Glomerular endothelial cell (primary cell): ENCODE measurements at regions not wholly inside any gene's neighbourhood (a gene's known extent, or its start where the extent isn't known, plus 50 kb on each side); places are given as distances from the start of the nearest gene placed in this dataset.

ENCODE experiments used
- DNase-seq: peaks from one replicate; pipeline ENCODE4 v3.0.0-alpha.2; 2011; ENCODE audit warnings: low read depth, low spot score; ENCODE audit errors: extremely low read depth

DNA sequence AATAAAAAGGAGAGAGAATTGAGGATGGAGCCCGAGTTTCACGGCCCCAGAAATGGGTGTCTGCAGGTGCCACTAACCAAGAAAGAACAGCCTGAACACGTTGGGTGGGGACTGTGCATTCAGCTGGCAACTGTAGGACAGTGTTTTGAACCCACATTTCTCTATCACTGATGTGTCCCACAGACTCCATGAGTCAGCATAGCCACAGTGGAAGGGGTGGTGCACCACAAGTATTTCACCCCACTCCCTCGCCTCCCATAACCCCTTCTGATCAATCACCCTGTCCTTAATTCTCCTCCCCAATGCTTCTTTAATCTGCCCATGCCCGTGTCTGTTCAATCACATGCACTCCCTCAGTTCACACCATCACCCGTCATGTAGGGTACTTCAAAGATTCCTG is 291.5 kb downstream of the ZNF516 start:
- no peak for DNase-seq

DNA sequence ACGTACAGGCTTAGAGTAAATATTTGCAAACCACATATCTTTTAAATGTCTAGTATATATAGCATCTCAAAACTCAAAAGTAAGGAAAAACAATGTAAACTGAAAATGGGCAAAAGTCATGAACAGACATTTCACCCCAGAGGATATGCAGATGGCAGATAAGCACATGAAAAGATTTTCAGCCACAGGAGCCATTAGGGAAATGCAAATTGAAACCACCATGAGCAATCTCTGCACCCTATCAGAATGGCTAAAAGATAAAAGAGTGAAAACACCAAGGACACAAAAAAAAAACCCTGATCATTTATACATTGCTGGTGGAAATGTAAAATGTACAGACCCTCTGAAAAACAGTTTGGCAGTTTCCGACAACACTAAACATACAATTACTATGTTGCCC is 292.7 kb downstream of the ZNF516 start:
- no peak for DNase-seq

DNA sequence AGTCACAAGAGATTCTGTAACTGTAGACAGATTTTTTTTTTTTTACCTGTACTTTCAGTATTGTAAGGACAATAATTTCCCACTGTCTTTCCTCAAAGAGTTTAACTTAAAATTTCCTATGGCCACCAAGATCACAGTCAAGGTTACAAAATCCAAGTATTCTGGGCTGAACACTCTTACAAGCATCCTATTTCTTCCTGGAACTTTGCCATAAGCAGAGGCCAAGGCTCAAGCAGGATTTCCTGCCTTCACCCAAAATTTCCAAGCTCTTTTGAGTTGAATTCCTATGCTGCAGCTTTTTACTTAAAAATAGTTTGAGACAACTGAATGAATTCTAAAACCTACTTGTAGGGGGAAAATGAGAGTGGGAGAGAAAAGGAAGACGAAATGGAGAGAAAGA is 299.4 kb downstream of the ZNF516 start:
- no peak for DNase-seq

GRCh38 chr18:76188097-76188496 is 306.9 kb downstream of the ZNF516 start:
- no peak for DNase-seq

GRCh38 chr18:76179257-76179656 is 315.8 kb downstream of the ZNF516 start:
- DNase-seq: no peak

DNA sequence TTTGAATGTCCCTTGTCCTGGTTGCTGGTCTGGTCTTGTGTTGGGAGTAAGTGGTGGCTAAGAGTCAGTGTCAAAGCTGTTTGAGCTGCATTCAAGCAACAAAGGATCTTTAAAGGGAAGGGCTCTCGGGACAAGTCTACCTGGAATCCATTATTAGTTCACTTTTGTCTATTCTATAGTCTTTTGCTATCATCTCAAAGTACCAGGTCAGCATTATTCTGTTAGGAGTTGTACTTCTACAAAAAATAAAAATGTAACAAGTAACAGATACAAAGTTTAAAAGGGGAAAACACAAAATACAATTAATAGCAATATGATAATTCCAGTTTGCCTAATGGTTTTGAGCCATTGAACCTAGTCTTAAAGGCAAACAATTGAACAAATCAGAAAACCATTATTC is 317.9 kb downstream of the ZNF516 start:
- no peak for DNase-seq

- DNase-seq: no peak
These were observed 320.6 kb downstream of the ZNF516 start for GRCh38 chr18:76174451-76174850.

GRCh38 chr18:76169733-76170132 is 325.3 kb downstream of the ZNF516 start:
- no peak for DNase-seq

DNA sequence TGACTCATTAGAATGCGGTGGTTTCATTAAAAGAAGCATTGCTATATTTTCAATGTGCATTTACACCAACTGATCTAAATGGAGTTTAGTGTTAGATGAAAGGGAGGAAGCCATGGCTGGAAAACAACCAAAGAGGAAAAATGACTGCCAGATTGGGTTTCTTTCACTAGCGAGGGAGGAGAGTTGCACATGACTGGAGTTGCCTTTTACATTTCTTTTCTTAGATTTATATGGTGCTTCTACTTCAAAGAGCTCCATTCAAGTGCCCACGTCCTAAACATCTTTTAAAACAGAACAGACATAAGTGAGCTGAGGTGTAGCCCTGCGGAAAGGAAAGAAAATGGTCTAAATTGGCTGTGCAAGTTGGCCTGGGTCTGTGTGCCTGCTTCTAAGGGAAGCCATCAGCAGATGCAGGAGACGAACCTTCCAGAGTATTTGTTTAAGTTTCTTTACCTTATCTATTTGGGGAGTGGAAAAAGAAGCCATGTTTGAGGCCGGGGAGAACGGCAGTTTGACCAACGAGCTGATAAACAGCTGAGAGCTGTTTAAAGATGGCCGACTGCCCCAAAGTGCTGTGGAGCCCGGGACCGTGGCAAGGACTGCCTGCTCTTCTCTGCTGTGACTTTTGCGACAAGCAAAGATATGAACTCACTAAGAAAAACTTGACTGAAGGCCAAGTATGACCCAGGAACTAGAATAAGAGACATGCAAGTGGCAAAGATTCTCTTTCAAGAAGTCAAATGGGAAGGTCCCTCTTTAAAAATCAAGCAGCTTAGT is 327.0 kb downstream of the ZNF516 start:
- no peak for DNase-seq

GRCh38 chr18:76167410-76167809 is 327.6 kb downstream of the ZNF516 start:
- DNase-seq: no peak

- DNase-seq: no peak
These were observed 332.2 kb downstream of the ZNF516 start for GRCh38 chr18:76162886-76163285.

DNA sequence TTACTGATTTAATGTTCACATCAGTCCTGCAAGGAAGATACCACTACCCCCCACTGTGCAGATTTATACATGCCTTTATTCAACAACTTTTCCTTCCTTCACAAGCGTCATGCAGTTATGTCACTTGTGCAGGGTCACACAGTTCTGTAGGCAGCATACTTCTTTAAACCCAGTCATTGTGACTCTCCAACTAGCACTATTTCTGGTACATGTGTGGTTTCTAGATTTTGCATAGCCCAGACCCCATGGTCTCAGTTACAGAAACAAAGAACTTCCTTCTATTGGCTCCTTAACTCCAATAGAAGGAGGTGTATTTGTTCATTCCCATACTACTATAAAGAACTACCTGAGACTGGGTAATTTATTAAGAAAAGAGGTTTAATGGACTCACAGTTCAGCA is 333.1 kb downstream of the ZNF516 start:
- no peak for DNase-seq

- DNase-seq: no peak
These were observed 341.4 kb downstream of the ZNF516 start for GRCh38 chr18:76153691-76154090.

DNA sequence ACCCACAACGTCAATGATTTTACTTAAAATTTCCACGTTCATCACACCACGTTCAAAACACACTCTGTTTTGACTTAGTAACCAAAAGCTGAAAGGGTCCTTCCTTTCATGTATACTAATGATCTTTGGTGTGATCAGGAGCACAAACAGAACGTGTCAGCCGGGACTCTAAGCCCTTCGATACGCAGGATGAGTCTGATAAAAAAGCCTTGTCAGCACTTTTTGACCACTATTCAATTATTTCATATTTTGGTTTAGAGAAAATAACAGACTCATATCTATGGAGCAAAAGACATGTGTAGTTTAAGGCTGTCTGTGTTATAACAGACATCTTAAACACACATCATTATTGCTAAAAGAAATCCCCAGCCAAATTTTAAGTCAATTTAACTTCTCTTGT is 345.3 kb downstream of the ZNF516 start:
- no peak for DNase-seq

DNA sequence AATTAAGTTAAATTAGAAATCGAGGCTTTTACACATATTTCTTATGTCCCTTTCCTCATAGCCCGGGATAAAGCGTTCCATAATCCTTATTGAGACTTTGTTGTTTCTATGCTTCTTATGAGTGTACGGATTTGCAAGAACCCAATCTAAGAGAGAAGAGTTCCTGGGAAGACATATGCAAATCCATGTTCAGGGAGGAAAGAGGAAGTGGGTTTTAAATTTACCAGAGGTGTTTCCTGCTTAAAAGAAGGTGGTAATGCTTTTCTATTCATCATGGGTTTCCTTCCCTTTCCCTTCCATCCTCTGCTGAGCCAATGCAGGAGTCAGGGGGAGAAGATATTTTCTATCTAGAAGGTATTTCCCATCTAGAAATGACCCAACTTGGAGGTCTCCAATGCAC is 345.8 kb downstream of the ZNF516 start:
- no peak for DNase-seq

- DNase-seq: no peak
These were observed 349.3 kb downstream of the ZNF516 start for GRCh38 chr18:76145521-76146376.

- DNase-seq: no peak
These were observed 350.2 kb downstream of the ZNF516 start for GRCh38 chr18:76144844-76145243.

DNA sequence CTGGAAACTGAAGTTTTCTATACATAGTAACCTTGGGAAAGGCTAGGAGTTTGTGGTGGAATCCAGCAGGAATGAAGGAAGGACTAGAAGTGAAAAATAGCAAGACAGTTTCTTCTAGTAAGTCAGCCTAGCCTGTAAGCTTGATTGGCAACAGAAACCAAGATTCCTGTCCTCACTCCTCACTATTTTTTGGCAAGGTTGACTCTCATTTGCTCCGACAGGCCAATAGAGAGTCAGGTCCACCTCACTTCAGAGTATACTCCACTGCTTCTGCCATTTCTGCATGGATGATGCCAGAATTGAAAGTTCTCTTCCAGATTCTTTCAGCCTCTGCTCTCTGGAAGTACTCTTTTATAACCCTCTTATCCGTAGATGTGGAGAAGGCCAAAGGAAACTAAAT is 352.4 kb downstream of the ZNF516 start:
- no peak for DNase-seq

- DNase-seq: no peak
These were observed 355.2 kb downstream of the ZNF516 start for GRCh38 chr18:76139844-76140243.

GRCh38 chr18:76137216-76137615 is 357.8 kb downstream of the ZNF516 start:
- DNase-seq: no peak

- DNase-seq: no peak
These were observed 358.3 kb downstream of the ZNF516 start for GRCh38 chr18:76136701-76137100.

DNA sequence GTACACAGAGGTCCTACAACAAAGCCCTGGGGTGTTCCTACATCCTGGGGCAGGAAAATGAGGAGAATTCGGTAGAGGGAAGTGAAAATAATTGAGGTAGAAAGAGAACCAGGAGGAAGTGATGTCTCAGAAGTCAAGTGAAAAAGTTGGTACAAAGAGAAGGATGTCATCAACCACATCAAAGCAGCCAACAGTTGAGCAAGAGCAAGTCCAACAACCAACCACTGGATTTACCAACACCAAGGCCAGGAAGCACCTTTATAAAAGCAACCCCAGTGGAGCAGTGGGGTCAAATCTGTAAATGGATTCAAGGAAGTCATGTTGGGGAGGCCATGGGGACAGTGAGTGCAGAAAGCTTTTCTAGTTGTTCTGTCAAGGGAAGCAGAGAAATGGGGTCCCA is 360.4 kb downstream of the ZNF516 start:
- DNase-seq: no peak
